Neural progenitor cell (in vitro differentiated cells): ENCODE measurements at regions not wholly inside any gene's neighbourhood (a gene's known extent, or its start where the extent isn't known, plus 50 kb on each side); places are given as distances from the start of the nearest gene placed in this dataset.

Experiments
- EZH2 ChIP-seq: fragments of 200-600 bp; sonication (generic); IDR thresholded peaks from 2 replicates; pipeline ENCODE4 v1.6.1; 2017; ENCODE audit warnings: antibody characterized with exemption, mild to moderate bottlenecking, moderate library complexity
- TF ChIP-seq, protein P1 (sequence below): fragments of 200-600 bp; sonication (generic); IDR thresholded peaks from 2 replicates; pipeline ENCODE4 v1.5.1; 2017; ENCODE audit warnings: antibody characterized with exemption, mild to moderate bottlenecking

DNA sequence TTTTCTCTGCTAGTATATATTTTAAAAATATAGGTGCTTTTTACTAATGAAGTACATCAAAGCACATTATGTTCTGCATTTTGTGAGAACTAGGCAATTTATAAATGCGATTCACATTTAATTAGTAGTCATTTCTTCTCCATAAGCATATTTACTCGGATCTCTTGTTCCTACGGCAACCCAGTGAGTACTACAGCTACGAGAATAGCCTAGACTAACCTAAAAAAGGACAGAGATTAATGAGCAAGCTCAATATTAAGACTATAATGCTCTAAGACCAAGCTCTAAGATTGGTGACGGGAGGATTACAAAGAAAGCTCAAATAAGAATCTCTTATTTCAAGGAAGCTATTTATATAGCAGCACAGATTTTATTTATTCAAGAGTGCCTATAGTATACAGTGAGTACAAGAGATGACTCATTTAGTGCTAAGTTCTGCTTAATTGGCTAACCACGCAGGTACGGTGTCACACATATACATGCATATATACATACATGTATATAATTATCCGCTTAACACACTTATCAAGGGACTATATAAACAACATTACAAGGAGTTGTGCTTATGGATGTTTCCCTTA, 364.7 kb downstream of the GPD2 start:
- TF ChIP-seq, protein P1, sequence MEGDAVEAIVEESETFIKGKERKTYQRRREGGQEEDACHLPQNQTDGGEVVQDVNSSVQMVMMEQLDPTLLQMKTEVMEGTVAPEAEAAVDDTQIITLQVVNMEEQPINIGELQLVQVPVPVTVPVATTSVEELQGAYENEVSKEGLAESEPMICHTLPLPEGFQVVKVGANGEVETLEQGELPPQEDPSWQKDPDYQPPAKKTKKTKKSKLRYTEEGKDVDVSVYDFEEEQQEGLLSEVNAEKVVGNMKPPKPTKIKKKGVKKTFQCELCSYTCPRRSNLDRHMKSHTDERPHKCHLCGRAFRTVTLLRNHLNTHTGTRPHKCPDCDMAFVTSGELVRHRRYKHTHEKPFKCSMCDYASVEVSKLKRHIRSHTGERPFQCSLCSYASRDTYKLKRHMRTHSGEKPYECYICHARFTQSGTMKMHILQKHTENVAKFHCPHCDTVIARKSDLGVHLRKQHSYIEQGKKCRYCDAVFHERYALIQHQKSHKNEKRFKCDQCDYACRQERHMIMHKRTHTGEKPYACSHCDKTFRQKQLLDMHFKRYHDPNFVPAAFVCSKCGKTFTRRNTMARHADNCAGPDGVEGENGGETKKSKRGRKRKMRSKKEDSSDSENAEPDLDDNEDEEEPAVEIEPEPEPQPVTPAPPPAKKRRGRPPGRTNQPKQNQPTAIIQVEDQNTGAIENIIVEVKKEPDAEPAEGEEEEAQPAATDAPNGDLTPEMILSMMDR, result no peak
- no peak for TF ChIP-seq EZH2
